Upper lobe of right lung (tissue), 1 donor: ENCODE measurements at regions not wholly inside any gene's neighbourhood (a gene's known extent, or its start where the extent isn't known, plus 50 kb on each side); places are given as distances from the start of the nearest gene placed in this dataset.

Experiments
- ATAC-seq: fragments of 200-7000 bp; cut with Tn5 transposase; one replicate; pipeline ENCODE4 v1.9.1; 2020; ENCODE audit warnings: mild to moderate bottlenecking, moderate library complexity
- DNase-seq: peaks from one replicate; pipeline ENCODE4 v3.0.0-alpha.2; 2020
- H3K27ac ChIP-seq: fragments of 200-600 bp; one replicate; pipeline ENCODE4 v1.8.0; 2022
- H3K27me3 ChIP-seq: fragments of 200-600 bp; one replicate; pipeline ENCODE4 v1.8.0; 2022; ENCODE audit warnings: mild to moderate bottlenecking
- H3K36me3 ChIP-seq: fragments of 200-600 bp; one replicate; pipeline ENCODE4 v1.8.0; 2022
- H3K4me1 ChIP-seq: fragments of 200-600 bp; one replicate; pipeline ENCODE4 v1.8.0; 2022
- H3K4me3 ChIP-seq: fragments of 200-600 bp; one replicate; pipeline ENCODE4 v1.8.0; 2022; ENCODE audit warnings: mild to moderate bottlenecking
- H3K9me3 ChIP-seq: fragments of 200-600 bp; one replicate; pipeline ENCODE4 v1.8.0; 2022
- intact Hi-C: fragments of 100-400 bp; cut with DNase I; formaldehyde crosslinking; loops from one replicate; pipeline ENCODE4 v1.11.0; 2022
- TF ChIP-seq, protein P1 (sequence below): fragments of 200-600 bp; IDR thresholded peaks from one replicate; pipeline ENCODE4 v1.8.0; 2022; ENCODE audit warnings: antibody characterized with exemption
- donor health status: DM: no; HTN: yes; CAD: no; lungs with severe emphysema.

DNA sequence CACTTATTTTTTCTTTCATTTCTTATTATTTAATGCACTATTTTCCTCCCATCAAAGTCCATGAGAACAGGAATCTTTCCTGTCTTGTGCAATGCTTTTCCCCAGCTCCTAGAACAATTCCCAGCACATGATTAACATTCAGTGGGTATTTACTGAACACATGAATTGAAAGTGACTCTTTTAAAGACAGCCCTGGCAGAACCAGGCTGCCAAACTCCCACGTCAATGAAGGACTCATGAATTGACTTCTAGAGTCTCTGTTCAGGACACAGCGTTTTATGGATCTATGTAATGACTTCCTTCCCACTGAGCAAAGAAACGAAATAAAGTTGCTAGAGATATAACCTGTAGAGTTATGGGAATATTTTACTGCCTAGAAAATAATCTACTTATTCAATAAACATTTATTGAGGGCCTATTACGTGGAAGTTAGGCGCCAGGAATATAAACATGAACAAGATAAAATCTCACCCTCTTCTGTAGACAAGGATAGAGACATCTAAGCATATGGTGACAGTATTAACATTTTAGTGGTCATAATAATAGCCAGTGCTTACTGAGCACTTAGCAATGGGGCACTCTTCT lies 485.9 kb upstream of the KLF4 start:
- Histone ChIP-seq H3K27ac (no peak overlapping the region), H3K36me3 (no peaks in the 10 kb centered on the region), H3K4me1 (peaks cover 9% of the 10 kb centered on the region), H3K4me3 (no peak overlapping the region), H3K27me3 (no peaks in the 10 kb centered on the region), H3K9me3 (no peaks in the 10 kb centered on the region)
- DNase-seq (no peak), ATAC-seq (no peak)
- TF ChIP-seq, protein P1, sequence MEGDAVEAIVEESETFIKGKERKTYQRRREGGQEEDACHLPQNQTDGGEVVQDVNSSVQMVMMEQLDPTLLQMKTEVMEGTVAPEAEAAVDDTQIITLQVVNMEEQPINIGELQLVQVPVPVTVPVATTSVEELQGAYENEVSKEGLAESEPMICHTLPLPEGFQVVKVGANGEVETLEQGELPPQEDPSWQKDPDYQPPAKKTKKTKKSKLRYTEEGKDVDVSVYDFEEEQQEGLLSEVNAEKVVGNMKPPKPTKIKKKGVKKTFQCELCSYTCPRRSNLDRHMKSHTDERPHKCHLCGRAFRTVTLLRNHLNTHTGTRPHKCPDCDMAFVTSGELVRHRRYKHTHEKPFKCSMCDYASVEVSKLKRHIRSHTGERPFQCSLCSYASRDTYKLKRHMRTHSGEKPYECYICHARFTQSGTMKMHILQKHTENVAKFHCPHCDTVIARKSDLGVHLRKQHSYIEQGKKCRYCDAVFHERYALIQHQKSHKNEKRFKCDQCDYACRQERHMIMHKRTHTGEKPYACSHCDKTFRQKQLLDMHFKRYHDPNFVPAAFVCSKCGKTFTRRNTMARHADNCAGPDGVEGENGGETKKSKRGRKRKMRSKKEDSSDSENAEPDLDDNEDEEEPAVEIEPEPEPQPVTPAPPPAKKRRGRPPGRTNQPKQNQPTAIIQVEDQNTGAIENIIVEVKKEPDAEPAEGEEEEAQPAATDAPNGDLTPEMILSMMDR = no peak
- intact Hi-C loops = no loop called here

DNA sequence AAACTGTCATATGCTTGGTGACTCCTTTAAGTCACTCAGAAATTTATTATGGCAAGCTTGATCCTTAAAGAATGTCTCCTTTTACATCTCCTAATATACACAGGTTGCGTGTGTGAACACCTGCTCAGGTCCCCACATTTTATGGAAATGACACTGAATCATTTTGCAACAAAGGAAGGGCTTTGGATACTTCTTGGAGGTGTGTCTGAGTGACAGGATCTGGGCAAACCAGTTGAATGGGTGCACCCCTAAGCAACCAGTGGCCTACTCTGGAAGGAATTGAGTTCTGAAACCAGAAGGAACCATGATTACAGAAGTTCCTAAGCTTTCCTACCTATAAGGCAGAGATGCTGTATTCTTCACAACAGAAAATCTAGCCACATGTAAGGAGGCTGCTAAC lies 483.9 kb upstream of the KLF4 start:
- Histone ChIP-seq H3K4me1 (peaks cover 9% of the 10 kb centered on the region), H3K4me3 (no peak overlapping the region), H3K9me3 (no peaks in the 10 kb centered on the region), H3K27me3 (no peaks in the 10 kb centered on the region), H3K36me3 (no peaks in the 10 kb centered on the region), H3K27ac (no peak overlapping the region)
- no peak for DNase-seq
- intact Hi-C loops = no loop called here
- ATAC-seq = no peak
- TF ChIP-seq, protein P1 = no peak

DNA sequence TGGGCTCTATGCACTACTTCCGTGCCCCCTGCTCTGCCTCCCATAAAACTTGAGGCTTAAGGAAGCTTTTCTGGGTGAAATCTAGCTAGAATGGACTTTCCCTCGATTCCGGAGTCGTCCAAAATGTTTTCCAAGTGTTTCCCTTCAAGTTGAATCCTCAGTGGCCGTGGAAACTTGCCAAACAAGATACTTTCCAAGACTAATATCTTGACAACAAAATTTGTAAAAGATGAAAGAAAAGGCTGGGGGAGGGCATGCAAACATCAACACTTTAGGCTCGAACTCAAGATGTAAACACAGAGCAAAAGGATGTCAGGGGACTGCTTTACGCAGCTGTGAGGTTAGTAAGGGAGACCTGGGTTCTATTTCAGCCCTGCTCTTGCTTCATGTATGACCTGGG lies 482.8 kb upstream of the KLF4 start:
- Histone ChIP-seq H3K27me3 (no peaks in the 10 kb centered on the region), H3K4me3 (no peak overlapping the region), H3K9me3 (no peaks in the 10 kb centered on the region), H3K27ac (no peak overlapping the region), H3K36me3 (no peaks in the 10 kb centered on the region), H3K4me1 (peaks cover 8% of the 10 kb centered on the region)
- intact Hi-C loops = no loop called here
- TF ChIP-seq, protein P1 = no peak
- ATAC-seq = no peak
- DNase-seq = no peak

DNA sequence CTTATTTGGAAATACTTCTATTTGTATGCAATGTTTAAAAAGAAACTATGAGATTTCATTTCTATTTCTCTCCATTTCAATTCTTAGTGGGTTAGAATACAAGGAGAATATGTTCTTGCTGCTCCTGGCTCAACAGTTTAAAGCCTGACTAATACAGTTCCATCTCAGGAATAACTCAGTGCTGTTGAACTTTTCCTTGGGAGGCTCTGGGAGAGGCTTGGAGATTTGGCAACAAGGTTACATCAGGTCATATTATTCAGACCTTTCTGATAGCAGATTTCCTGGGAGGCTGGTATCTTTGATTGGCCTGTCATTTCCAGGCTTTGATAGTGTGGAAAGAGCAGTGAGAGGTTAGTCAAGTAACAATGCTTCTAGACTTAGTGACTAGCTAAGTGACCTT lies 481.7 kb upstream of the KLF4 start:
- no peak for ATAC-seq
- H3K4me3 ChIP-seq = no peak overlapping the region
- H3K4me1 ChIP-seq = no peaks in the 10 kb centered on the region
- no peak overlapping the region for H3K27ac ChIP-seq
- no peaks in the 10 kb centered on the region for H3K27me3 ChIP-seq
- DNase-seq = no peak
- intact Hi-C loops = no loop called here
- TF ChIP-seq, protein P1 = no peak
- no peaks in the 10 kb centered on the region for H3K36me3 ChIP-seq
- H3K9me3 ChIP-seq = no peaks in the 10 kb centered on the region

DNA sequence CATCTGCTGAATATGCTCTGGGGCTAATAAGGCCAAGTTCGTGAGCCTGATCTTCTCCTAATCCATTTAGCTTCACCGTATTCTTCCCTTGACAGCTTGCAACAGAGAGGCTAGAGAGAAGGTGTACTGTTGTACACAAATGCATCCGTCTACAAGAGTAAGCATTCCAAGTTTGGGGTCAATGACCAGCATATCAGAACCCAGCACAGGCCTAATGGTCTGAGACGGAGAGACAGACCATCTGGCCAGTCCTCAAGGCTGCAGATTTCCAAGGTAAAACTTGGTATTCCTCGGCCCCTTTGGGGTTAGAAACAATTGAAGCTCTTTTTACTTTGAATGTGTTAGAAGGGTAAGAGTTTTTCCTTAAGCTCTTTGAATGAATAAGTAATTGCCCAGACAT lies 481.2 kb upstream of the KLF4 start:
- intact Hi-C loops = no loop called here
- no peaks in the 10 kb centered on the region for H3K36me3 ChIP-seq
- H3K27ac ChIP-seq = no peak overlapping the region
- ATAC-seq = no peak
- H3K9me3 ChIP-seq = no peaks in the 10 kb centered on the region
- H3K4me3 ChIP-seq = no peak overlapping the region
- DNase-seq = no peak
- H3K27me3 ChIP-seq = no peaks in the 10 kb centered on the region
- TF ChIP-seq, protein P1 = no peak
- H3K4me1 ChIP-seq = no peaks in the 10 kb centered on the region

DNA sequence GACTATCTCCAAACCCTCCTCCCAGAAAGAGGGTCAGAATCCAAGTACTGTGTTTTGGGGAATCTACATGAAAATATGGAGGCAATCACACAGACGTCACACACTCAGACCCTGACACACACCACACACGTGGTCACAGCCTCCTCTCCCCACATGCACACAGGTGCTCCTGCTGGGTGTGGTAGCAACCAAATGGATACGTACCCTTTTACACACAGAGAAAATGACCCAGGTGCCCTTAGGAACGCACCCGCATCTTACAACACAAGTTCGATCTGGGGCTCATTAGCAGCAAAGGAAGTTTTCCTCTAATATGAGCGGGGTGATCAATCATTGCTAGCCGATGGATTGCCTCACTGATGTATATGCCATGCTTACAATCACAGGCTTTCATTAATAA lies 480.2 kb upstream of the KLF4 start:
- no peak for DNase-seq
- TF ChIP-seq, protein P1 = no peak
- intact Hi-C loops = no loop called here
- Histone ChIP-seq H3K27ac (no peak overlapping the region), H3K9me3 (no peaks in the 10 kb centered on the region), H3K4me1 (no peaks in the 10 kb centered on the region), H3K27me3 (no peaks in the 10 kb centered on the region), H3K4me3 (no peak overlapping the region), H3K36me3 (no peaks in the 10 kb centered on the region)
- no peak for ATAC-seq
